CD14-positive monocyte (primary cell): ENCODE measurements at regions not wholly inside any gene's neighbourhood (a gene's known extent, or its start where the extent isn't known, plus 50 kb on each side); places are given as distances from the start of the nearest gene placed in this dataset.
"Not testable (repeated sequence)": the region's sequence is repeated elsewhere in the genome, so short reads cannot be mapped to it uniquely, and the experiment has no call there.

ENCODE experiments used
- DNase-seq, 3 donors: peaks; one replicate each; pipeline ENCODE4 v3.0.0-alpha.2; 2011 to 2022
- H2AFZ ChIP-seq: 2 replicates; pipeline ENCODE4 v1.6.0; 2012; ENCODE audit warnings: mild to moderate bottlenecking, low read depth, low read length, inconsistent platforms; ENCODE audit not compliant: insufficient read depth, poor library complexity, severe bottlenecking
- H3K27ac ChIP-seq, 2 donors: 1 replicate in 1 of 2; 2 replicates in 1 of 2; pipeline ENCODE4 v1.5.1; 2012 to 2013; ENCODE audit warnings: low read length in 2 of 2, control low read depth in 1 of 2, inconsistent platforms in 1 of 2, low read depth in 1 of 2, mild to moderate bottlenecking in 1 of 2
- H3K27me3 ChIP-seq, 2 donors: one replicate each; pipeline versions ENCODE4 v1.6.0 to v1.6.1; 2011 to 2013; ENCODE audit warnings: low read length in 2 of 2; ENCODE audit not compliant: control insufficient read depth in 2 of 2, insufficient read depth in 2 of 2
- H3K36me3 ChIP-seq, 2 donors: replicated peaks in 1 of 2; 1 replicate in 1 of 2; 2 replicates in 1 of 2; pipeline versions ENCODE4 v1.5.1 to v1.6.1; 2012 to 2013; ENCODE audit warnings: low read length in 2 of 2, control low read depth in 1 of 2, inconsistent platforms in 1 of 2, mild to moderate bottlenecking in 1 of 2; ENCODE audit not compliant: insufficient read depth in 2 of 2, control insufficient read depth in 1 of 2
- H3K4me1 ChIP-seq, 2 donors: 1 replicate in 1 of 2; 2 replicates in 1 of 2; pipeline versions ENCODE4 v1.5.1 to v1.6.1; 2012 to 2013; ENCODE audit warnings: low read length in 2 of 2, control low read depth in 1 of 2, inconsistent platforms in 1 of 2, mild to moderate bottlenecking in 1 of 2, moderate library complexity in 1 of 2; ENCODE audit not compliant: insufficient read depth in 2 of 2, control insufficient read depth in 1 of 2
- H3K4me2 ChIP-seq: replicated peaks from 2 replicates; pipeline ENCODE3; 2012; ENCODE audit warnings: low read length, moderate library complexity, mild to moderate bottlenecking; ENCODE audit not compliant: poor library complexity, severe bottlenecking; ENCODE audit errors: extremely low read depth
- H3K4me3 ChIP-seq, 3 experiments: fragments of 200-600 bp in 1 of 3; sonication (generic) in 1 of 3; replicated peaks in 1 of 3; 1 replicate in 2 of 3; 2 replicates in 1 of 3; pipeline ENCODE4 v1.5.1; 2011 to 2013; ENCODE audit warnings: low read length in 3 of 3, mild to moderate bottlenecking in 3 of 3, control low read depth in 2 of 3, low read depth in 2 of 3, inconsistent platforms in 1 of 3, moderate library complexity in 1 of 3
- H3K79me2 ChIP-seq: 2 replicates; pipeline ENCODE4 v1.6.0; 2012; ENCODE audit warnings: mild to moderate bottlenecking, control low read depth, inconsistent platforms, low read length, moderate library complexity; ENCODE audit not compliant: insufficient read depth
- H3K9ac ChIP-seq: 2 replicates; pipeline ENCODE4 v1.6.0; 2017; ENCODE audit warnings: low read length, mild to moderate bottlenecking; ENCODE audit not compliant: insufficient read depth, poor library complexity, severe bottlenecking
- H3K9me3 ChIP-seq, 2 donors: replicated peaks in 1 of 2; 1 replicate in 1 of 2; 2 replicates in 1 of 2; pipeline versions ENCODE4 v1.5.1 to v1.6.1; 2012 to 2013; ENCODE audit warnings: low read length in 2 of 2, control low read depth in 1 of 2; ENCODE audit not compliant: control insufficient read depth in 1 of 2, insufficient read depth in 1 of 2
- H4K20me1 ChIP-seq: 2 replicates; pipeline ENCODE4 v1.6.0; 2012; ENCODE audit warnings: mild to moderate bottlenecking, low read length, control low read depth, moderate library complexity; ENCODE audit not compliant: insufficient read depth
- H3K27ac Mint-ChIP-seq, 7 donors: one replicate each; pipeline ENCODE4 v1.8.0; 2020; ENCODE audit warnings: mild to moderate bottlenecking in 7 of 7, mixed read lengths in 7 of 7, moderate library complexity in 6 of 7, inconsistent platforms in 2 of 7
- H3K27me3 Mint-ChIP-seq, 3 donors: one replicate each; pipeline ENCODE4 v1.8.0; 2021 to 2022; ENCODE audit warnings: low read depth in 3 of 3, mild to moderate bottlenecking in 3 of 3, mixed read lengths in 3 of 3, moderate library complexity in 3 of 3, inconsistent platforms in 1 of 3
- H3K36me3 Mint-ChIP-seq, 2 donors: one replicate each; pipeline ENCODE4 v1.8.0; 2020; ENCODE audit warnings: mixed read lengths in 2 of 2, inconsistent platforms in 1 of 2, mild to moderate bottlenecking in 1 of 2
- H3K4me1 Mint-ChIP-seq: one replicate; pipeline ENCODE4 v1.8.0; 2020; ENCODE audit warnings: mild to moderate bottlenecking, mixed read lengths
- H3K4me3 Mint-ChIP-seq, 2 donors: one replicate each; pipeline ENCODE4 v1.8.0; 2020; ENCODE audit warnings: mild to moderate bottlenecking in 2 of 2, mixed read lengths in 2 of 2, moderate library complexity in 1 of 2
- H3K9me3 Mint-ChIP-seq, 7 donors: one replicate each; pipeline ENCODE4 v1.8.0; 2020 to 2022; ENCODE audit warnings: mixed read lengths in 7 of 7, mild to moderate bottlenecking in 6 of 7, moderate library complexity in 6 of 7, inconsistent platforms in 2 of 7
- CTCF ChIP-seq: fragments of 200-600 bp; IDR thresholded peaks from one replicate; pipeline ENCODE4 v1.8.0; 2022; ENCODE audit warnings: antibody characterized with exemption, mild to moderate bottlenecking
- whole genome bisulfite sequencing: methylation state at CpG from one replicate; pipeline ENCODE4 v1.1.5; 2013; ENCODE audit warnings: missing lambda C conversion rate; ENCODE audit not compliant: insufficient coverage; 5-methylcytosine and 5-hydroxymethylcytosine counted together
- intact Hi-C, 2 donors: fragments of 100-400 bp; cut with micrococcal nuclease; formaldehyde crosslinking; loops; one replicate each; pipeline versions ENCODE4 v1.15.0 to v1.15.1; 2023

GRCh38 chr6:55937261-55937947, 62.0 kb upstream of the BMP5 start:
- no peaks in the 10 kb centered on the region for H3K79me2 ChIP-seq
- H3K4me2 ChIP-seq = peak overlapping the region; percentile 3
- H3K4me3 Mint-ChIP-seq = no peak overlapping the region
- peaks cover 3 to 8% of the 10 kb centered on the region in 2 donors for H3K4me1 ChIP-seq
- no peak overlapping the region for H3K27ac ChIP-seq
- no peaks in the 10 kb centered on the region for H3K36me3 Mint-ChIP-seq
- peak in 2 of 3 donors; percentile 1 to 14 for DNase-seq
- H2AFZ ChIP-seq = no peak overlapping the region
- no peaks in the 10 kb centered on the region for H3K9me3 ChIP-seq
- peak overlapping the region in 2 of 7 donors; percentile 43 to 58 for H3K27ac Mint-ChIP-seq
- peaks cover 0 to 6% (median 0%) of the 10 kb centered on the region in 7 donors for H3K9me3 Mint-ChIP-seq
- no peaks in the 10 kb centered on the region for H3K27me3 ChIP-seq
- peaks cover 11% of the 10 kb centered on the region for H3K4me1 Mint-ChIP-seq
- WGBS = 70% methylated on average over 2 of the region's 5 CpGs
- H3K27me3 Mint-ChIP-seq = peaks cover 0 to 3% (median 2%) of the 10 kb centered on the region in 3 donors
- intact Hi-C loops = no loop called here
- no peaks in the 10 kb centered on the region for H3K36me3 ChIP-seq
- H3K4me3 ChIP-seq = no peak overlapping the region
- no peaks in the 10 kb centered on the region for H4K20me1 ChIP-seq
- TF ChIP-seq CTCF = no peak
- no peak overlapping the region for H3K9ac ChIP-seq

GRCh38 chr6:55931101-55931500, 55.7 kb upstream of the BMP5 start:
- Histone ChIP-seq H3K36me3 (no peaks in the 10 kb centered on the region), H2AFZ (no peak overlapping the region), H3K9me3 (no peaks in the 10 kb centered on the region), H3K27ac (no peak overlapping the region), H3K27me3 (no peaks in the 10 kb centered on the region), H3K4me1 (no peaks in the 10 kb centered on the region), H4K20me1 (no peaks in the 10 kb centered on the region), H3K4me3 (no peak overlapping the region), H3K79me2 (no peaks in the 10 kb centered on the region), H3K9ac (no peak overlapping the region), H3K4me2 (no peak overlapping the region)
- H3K4me1 Mint-ChIP-seq = peaks cover 6% of the 10 kb centered on the region
- intact Hi-C loops = no loop called here
- no peak for TF ChIP-seq CTCF
- no peak for DNase-seq
- H3K4me3 Mint-ChIP-seq = no peak overlapping the region
- no peaks in the 10 kb centered on the region for H3K36me3 Mint-ChIP-seq
- H3K9me3 Mint-ChIP-seq = peaks cover 0 to 4% (median 0%) of the 10 kb centered on the region in 7 donors
- no peak overlapping the region for H3K27ac Mint-ChIP-seq
- peaks cover 0 to 1% (median 0%) of the 10 kb centered on the region in 3 donors for H3K27me3 Mint-ChIP-seq
- no CpG with 5 or more reads among the region's 3 CpGs for WGBS

GRCh38 chr6:55927713-55928112, 52.3 kb upstream of the BMP5 start:
- H3K9ac ChIP-seq, H3K27ac ChIP-seq, H3K36me3 ChIP-seq, H4K20me1 ChIP-seq, DNase-seq, H3K36me3 Mint-ChIP-seq, H3K79me2 ChIP-seq, H3K4me1 ChIP-seq, H3K27me3 ChIP-seq, H3K9me3 Mint-ChIP-seq, H3K27me3 Mint-ChIP-seq, H3K4me3 Mint-ChIP-seq, H3K27ac Mint-ChIP-seq, H3K9me3 ChIP-seq, H3K4me3 ChIP-seq, H3K4me2 ChIP-seq, H2AFZ ChIP-seq, intact Hi-C loops, H3K4me1 Mint-ChIP-seq: not testable (repeated sequence)
- WGBS = no CpG with 5 or more reads among the region's 2 CpGs
